ENCODE measurements at regions not wholly inside any gene's neighbourhood (a gene's known extent, or its start where the extent isn't known, plus 50 kb on each side); places are given as distances from the start of the nearest gene placed in this dataset.

- no peaks in the 10 kb centered on the region for H3K79me1 ChIP-seq (ENCODE audit: low read depth, low read length)
- no peak overlapping the region for H2BK20ac ChIP-seq (ENCODE audit: low read length)
- H3K27me3 ChIP-seq (replicated peaks in 1 of 4; ENCODE audit: control insufficient read depth in 3 of 4, extremely low read depth in 1 of 4, insufficient read depth in 3 of 4, low read length in 3 of 4) = no peaks in the 10 kb centered on the region
- no peak overlapping the region for H3K4me2 ChIP-seq (ENCODE audit: insufficient read depth in 1 of 2, low read depth in 2 of 2, low read length in 2 of 2)
- no peak overlapping the region for H2BK120ac ChIP-seq (replicated peaks; ENCODE audit: low read depth, low read length)
- H3K23ac ChIP-seq (ENCODE audit: insufficient read length) = no peak overlapping the region
- no peak overlapping the region for H3K27ac ChIP-seq (ENCODE audit: low read depth, low read length)
- no peaks in the 10 kb centered on the region for H3K36me3 ChIP-seq (ENCODE audit: control insufficient read depth in 2 of 4, insufficient read depth in 4 of 4, low read length in 3 of 4)
- no peaks in the 10 kb centered on the region for H3K23me2 ChIP-seq (ENCODE audit: low read depth, low read length)
- no peaks in the 10 kb centered on the region for H4K20me1 ChIP-seq (replicated peaks in 1 of 2; ENCODE audit: control insufficient read depth in 1 of 2, insufficient read depth in 2 of 2, low read length in 2 of 2)
- H4K91ac ChIP-seq (replicated peaks; ENCODE audit: insufficient read length, low read length) = no peak overlapping the region
- H3K4me1 ChIP-seq (replicated peaks in 1 of 4; ENCODE audit: control insufficient read depth in 3 of 4, insufficient read depth in 4 of 4, low read length in 3 of 4) = no peaks in the 10 kb centered on the region
- no peak overlapping the region for H2BK5ac ChIP-seq (ENCODE audit: low read depth, low read length)
- ChIA-PET CTCF (ENCODE audit: partially characterized antibody) (no interaction called here), POLR2A (ENCODE audit: partially characterized antibody) (no interaction called here)
- no peak for FAIRE-seq
- H3K4me3 ChIP-seq (ENCODE audit: extremely low read depth in 1 of 4, insufficient read depth in 2 of 4, low read depth in 3 of 4, low read length in 4 of 4) = no peak overlapping the region
- no peak overlapping the region for H2AK5ac ChIP-seq (ENCODE audit: low read depth, low read length)
- H2AFZ ChIP-seq (ENCODE audit: low read length) = no peak overlapping the region
- no peaks in the 10 kb centered on the region for H3K79me2 ChIP-seq (ENCODE audit: control insufficient read depth in 1 of 2, insufficient read depth in 2 of 2, low read length in 2 of 2)
- no peaks in the 10 kb centered on the region for H3K9me3 ChIP-seq (ENCODE audit: insufficient read depth in 2 of 2, low read depth in 1 of 2, low read length in 1 of 2)
- H3K14ac ChIP-seq (ENCODE audit: insufficient read length) = no peak overlapping the region
- no peak overlapping the region for H2BK15ac ChIP-seq (ENCODE audit: low read length)
- H2BK12ac ChIP-seq (ENCODE audit: low read depth, low read length) = no peak overlapping the region
- H3K56ac ChIP-seq (replicated peaks; ENCODE audit: insufficient read length, low read depth, low read length) = no peak overlapping the region
- no peak overlapping the region for H4K5ac ChIP-seq (ENCODE audit: insufficient read length, low read depth, low read length)
- WGBS, 2 experiments (ENCODE audit: extremely low coverage in 1 of 2, insufficient coverage in 1 of 2, insufficient read length in 1 of 2, insufficient replicate concordance in 2 of 2, low coverage in 1 of 2, low lambda C conversion rate in 2 of 2, missing lambda C conversion rate in 1 of 2) = 73% methylated on average over 4 of the region's 4 CpGs; no CpG with 5 or more reads in 1 of the 2 experiments
- H3K9ac ChIP-seq (replicated peaks in 1 of 4; ENCODE audit: extremely low read depth in 1 of 4, low read depth in 3 of 4, low read length in 3 of 4) = no peak overlapping the region
- H3K18ac ChIP-seq (ENCODE audit: extremely low read depth, low read length) = no peak overlapping the region
- H4K8ac ChIP-seq (ENCODE audit: extremely low read depth, insufficient read depth, low read length) = no peak overlapping the region
- H3K4ac ChIP-seq (replicated peaks; ENCODE audit: insufficient read length, low read depth, low read length) = no peak overlapping the region
- DNase-seq (ENCODE audit: low read depth in 1 of 2, low spot score in 2 of 2) = no peak
- no peak for TF ChIP-seq EZH2 (IDR thresholded peaks at IDR 0.05; ENCODE audit: low read depth, low read length, severe bottlenecking)
- TF ChIP-seq RXRA (IDR thresholded peaks at IDR 0.05; ENCODE audit: insufficient read depth, low read depth, low read length) = no peak
- no peak for TF ChIP-seq SRF (IDR thresholded peaks at IDR 0.05; ENCODE audit: low read depth, low read length)
- TF ChIP-seq, protein P1, sequence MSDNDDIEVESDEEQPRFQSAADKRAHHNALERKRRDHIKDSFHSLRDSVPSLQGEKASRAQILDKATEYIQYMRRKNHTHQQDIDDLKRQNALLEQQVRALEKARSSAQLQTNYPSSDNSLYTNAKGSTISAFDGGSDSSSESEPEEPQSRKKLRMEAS (IDR thresholded peaks at IDR 0.05) = no peak
- no peak for TF ChIP-seq POLR2AphosphoS5 (IDR thresholded peaks at IDR 0.05; ENCODE audit: low read depth, low read length)
- TF ChIP-seq KDM1A (IDR thresholded peaks at IDR 0.05; ENCODE audit: borderline replicate concordance, low read length) = no peak
- TF ChIP-seq KDM5A (IDR thresholded peaks at IDR 0.05; ENCODE audit: low read length) = no peak
- TF ChIP-seq GTF2F1 (IDR thresholded peaks at IDR 0.05; ENCODE audit: borderline replicate concordance, low read depth, low read length) = no peak
- TF ChIP-seq ASH2L (IDR thresholded peaks at IDR 0.05; ENCODE audit: low read length) = no peak
- no peak for TF ChIP-seq CBX8 (IDR thresholded peaks at IDR 0.05; ENCODE audit: borderline replicate concordance, low read depth, low read length)
- TF ChIP-seq SIX5 (IDR thresholded peaks at IDR 0.05; ENCODE audit: low read depth, low read length) = no peak
- no peak for TF ChIP-seq NANOG (IDR thresholded peaks at IDR 0.05; ENCODE audit: insufficient read depth, low read depth, low read length, poor library complexity, severe bottlenecking)
- no peak for TF ChIP-seq E2F6 (IDR thresholded peaks at IDR 0.05)
- no peak for TF ChIP-seq EP300 (IDR thresholded peaks at IDR 0.05; ENCODE audit: borderline replicate concordance in 1 of 2, low read depth in 2 of 2, low read length in 2 of 2)
- TF ChIP-seq EGR1 (IDR thresholded peaks at IDR 0.05; ENCODE audit: borderline replicate concordance, low read depth, low read length) = no peak
Observed at GRCh38 chr7:46809886-46810285, 772.0 kb downstream of the TNS3 start.

Measured in H1 (cell line).